ENCODE measurements at regions not wholly inside any gene's neighbourhood (a gene's known extent, or its start where the extent isn't known, plus 50 kb on each side); places are given as distances from the start of the nearest gene placed in this dataset.

DNA sequence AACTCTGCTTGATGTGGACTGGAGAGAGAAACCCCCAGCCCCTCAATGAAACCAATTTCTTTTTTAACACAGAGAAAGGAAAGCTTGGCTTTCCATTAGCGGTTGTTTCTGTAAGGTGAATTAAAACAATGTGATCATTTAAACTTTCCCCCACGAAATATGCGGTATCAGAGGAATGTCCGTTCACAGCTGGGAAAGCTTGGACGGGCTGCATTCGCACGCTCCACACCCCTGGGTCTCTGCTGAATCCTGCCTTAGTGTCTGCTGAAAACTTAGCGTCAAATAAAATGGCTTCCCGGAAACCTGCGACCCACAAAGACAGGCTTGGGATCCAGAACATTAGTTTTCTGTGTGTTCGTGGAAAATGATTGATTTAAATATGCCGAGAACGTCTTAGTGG lies 71.7 kb downstream of the C16orf95 start:
- DNase-seq = no peak

- DNase-seq = no peak
Observed at GRCh38 chr16:87246269-87247065, 70.7 kb downstream of the C16orf95 start.

DNA sequence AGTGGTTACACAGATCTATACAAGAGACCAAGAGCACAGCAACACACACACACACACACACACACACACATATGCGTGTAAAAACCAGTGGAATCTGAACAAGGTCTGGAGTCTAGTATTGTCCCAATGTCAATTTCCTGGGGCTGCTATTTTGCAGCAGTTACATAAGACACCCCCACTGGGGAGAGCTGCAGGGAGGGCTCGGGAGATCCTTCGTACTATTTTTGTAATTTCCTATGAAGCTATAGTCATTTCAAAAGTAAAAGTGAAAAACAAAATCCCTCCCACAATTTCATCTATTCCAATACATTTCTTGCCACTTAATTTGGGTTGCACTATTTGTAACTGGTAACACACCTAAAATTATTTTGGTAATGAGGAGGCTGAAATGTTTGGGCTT lies 68.5 kb downstream of the C16orf95 start:
- no peak for DNase-seq

DNA sequence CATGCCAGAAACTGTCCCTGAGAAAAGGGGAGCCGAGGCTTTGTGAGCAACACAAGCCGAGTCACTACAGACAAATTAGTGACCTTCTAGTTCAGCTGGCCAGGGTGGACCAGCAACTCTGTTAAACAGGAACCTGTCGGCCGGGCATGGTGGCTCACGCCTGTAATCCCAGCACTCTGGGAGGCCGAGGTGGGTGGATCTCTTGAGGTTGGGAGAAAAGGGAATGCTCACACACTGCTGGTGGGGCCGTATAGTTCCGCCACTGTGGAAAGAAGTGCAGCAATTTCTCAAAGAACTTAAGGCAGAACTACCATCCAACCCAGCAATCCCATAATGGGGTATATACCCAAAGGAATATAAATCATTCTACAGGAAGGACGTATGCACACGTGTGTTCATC lies 67.8 kb downstream of the C16orf95 start:
- DNase-seq = no peak

GRCh38 chr16:87250431-87250960 lies 66.7 kb downstream of the C16orf95 start:
- no peak for DNase-seq

DNA sequence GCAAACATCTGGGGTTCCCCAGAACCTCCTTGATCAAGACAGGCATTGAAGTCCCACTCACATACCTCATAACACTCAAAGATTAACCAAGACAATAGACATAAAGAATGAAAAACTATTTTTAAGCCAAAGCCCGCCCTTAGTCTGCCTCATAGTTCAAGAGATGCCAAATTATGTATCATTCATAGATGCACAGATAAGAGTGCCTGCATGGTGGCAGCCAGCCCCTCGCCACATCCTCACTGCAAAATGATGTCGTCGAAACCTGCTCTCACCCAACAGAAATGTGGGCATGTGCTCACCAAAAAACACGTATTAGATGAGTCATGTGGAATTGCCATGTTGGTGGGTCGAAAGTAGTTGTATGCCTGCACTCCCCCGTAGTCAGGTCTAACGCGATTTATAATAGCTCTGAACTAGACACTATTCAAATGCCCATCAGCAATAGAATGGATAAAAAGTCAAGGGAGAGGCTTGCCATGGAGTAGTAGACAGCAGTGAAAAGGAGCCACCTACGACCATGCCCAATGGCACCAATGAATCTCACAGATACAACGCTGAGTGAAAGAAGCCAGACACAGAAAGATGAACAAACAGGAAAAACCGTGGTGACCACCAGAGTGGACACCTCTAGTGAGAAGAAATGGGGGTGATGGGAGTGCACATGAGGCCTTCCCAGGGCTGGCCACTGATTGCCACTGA lies 64.8 kb downstream of the C16orf95 start:
- DNase-seq = no peak
